CD4-positive, alpha-beta memory T cell (primary cell): ENCODE measurements at regions not wholly inside any gene's neighbourhood (a gene's known extent, or its start where the extent isn't known, plus 50 kb on each side); places are given as distances from the start of the nearest gene placed in this dataset.

Experiments used
- CTCF ChIA-PET: fragments of 350-600 bp; sonication (Branson Sonifier 250); formaldehyde crosslinking; loops from one replicate; lab custom pipeline; 2021; ENCODE audit warnings: inconsistent platforms; ENCODE audit not compliant: partially characterized antibody; lab: Charles Lee
- POLR2A ChIA-PET: fragments of 350-600 bp; sonication (Branson Sonifier 250); formaldehyde crosslinking; loops from one replicate; lab custom pipeline; 2021; ENCODE audit not compliant: partially characterized antibody; lab: Charles Lee
- DNase-seq, 5 donors: peaks; one replicate each; pipeline versions ENCODE4 v3.0.0 to v3.0.0-alpha.2; 2020 to 2022; ENCODE audit warnings: mixed read lengths in 1 of 5
- H3K27ac ChIP-seq: one replicate; pipeline ENCODE4 v1.7.0; 2013; ENCODE audit warnings: low read depth, low read length
- H3K27me3 ChIP-seq: 2 replicates; pipeline ENCODE4 v1.7.0; 2013; ENCODE audit warnings: mild to moderate bottlenecking, low read length, moderate library complexity; ENCODE audit not compliant: insufficient read depth
- H3K36me3 ChIP-seq: 2 replicates; pipeline ENCODE4 v1.7.0; 2013; ENCODE audit warnings: mild to moderate bottlenecking, low read length, moderate library complexity; ENCODE audit not compliant: insufficient read depth
- H3K4me1 ChIP-seq: 2 replicates; pipeline ENCODE4 v1.7.0; 2013; ENCODE audit warnings: mild to moderate bottlenecking, low read length, moderate library complexity; ENCODE audit not compliant: insufficient read depth
- H3K4me3 ChIP-seq, 2 donors: one replicate each; pipeline ENCODE4 v1.7.0; 2013; ENCODE audit warnings: low read length in 2 of 2, mild to moderate bottlenecking in 1 of 2
- H3K9me3 ChIP-seq, 2 donors: one replicate each; pipeline ENCODE4 v1.7.0; 2013; ENCODE audit warnings: low read length in 2 of 2, control low read depth in 1 of 2; ENCODE audit not compliant: control insufficient read depth in 1 of 2
- H3K27ac Mint-ChIP-seq, 7 donors: one replicate each; pipeline ENCODE4 v1.8.0; 2020 to 2021; ENCODE audit warnings: mixed read lengths in 7 of 7, mild to moderate bottlenecking in 6 of 7, inconsistent platforms in 3 of 7, moderate library complexity in 3 of 7
- H3K27me3 Mint-ChIP-seq, 2 donors: one replicate each; pipeline ENCODE4 v1.8.0; 2020 to 2021; ENCODE audit warnings: mixed read lengths in 2 of 2
- H3K36me3 Mint-ChIP-seq, 2 donors: one replicate each; pipeline ENCODE4 v1.8.0; 2020 to 2021; ENCODE audit warnings: mixed read lengths in 2 of 2, inconsistent platforms in 1 of 2, mild to moderate bottlenecking in 1 of 2
- H3K4me1 Mint-ChIP-seq, 4 donors: one replicate each; pipeline ENCODE4 v1.8.0; 2020 to 2021; ENCODE audit warnings: mixed read lengths in 4 of 4, mild to moderate bottlenecking in 1 of 4
- H3K4me3 Mint-ChIP-seq, 8 donors: one replicate each; pipeline ENCODE4 v1.8.0; 2020 to 2021; ENCODE audit warnings: mixed read lengths in 8 of 8, mild to moderate bottlenecking in 7 of 8, moderate library complexity in 6 of 8, inconsistent platforms in 3 of 8
- H3K9me3 Mint-ChIP-seq, 8 donors: one replicate each; pipeline ENCODE4 v1.8.0; 2020 to 2021; ENCODE audit warnings: mixed read lengths in 8 of 8, mild to moderate bottlenecking in 5 of 8, inconsistent platforms in 3 of 8, moderate library complexity in 1 of 8
- intact Hi-C: fragments of 100-400 bp; cut with micrococcal nuclease; formaldehyde crosslinking; loops from one replicate; pipeline ENCODE4 v1.15.1; 2023

DNA sequence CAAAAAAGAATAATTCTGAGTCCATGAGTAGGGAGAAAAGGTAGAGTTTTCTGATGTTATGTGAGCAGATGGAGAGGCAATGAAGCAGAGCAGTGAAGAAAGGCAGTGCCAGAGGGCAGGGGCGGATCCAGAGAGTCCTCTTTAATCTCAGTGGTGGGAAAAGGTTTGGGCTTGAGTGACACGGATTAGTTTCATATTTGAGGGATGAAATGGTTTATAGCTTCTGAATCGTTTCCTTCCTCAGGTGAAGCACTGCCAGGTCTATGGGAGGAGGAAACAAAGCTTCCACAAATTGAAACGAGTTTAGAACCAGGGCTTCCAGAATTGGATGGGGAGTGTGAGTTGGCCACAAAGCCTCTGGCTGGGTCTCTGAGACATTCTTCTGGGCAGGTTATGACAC lies 517.0 kb upstream of the PAPPA start:
- no peaks in the 10 kb centered on the region for H3K27me3 ChIP-seq
- CTCF ChIA-PET = no interaction called here
- Mint-ChIP-seq H3K36me3 (no peaks in the 10 kb centered on the region), H3K4me3 (no peak overlapping the region), H3K27me3 (peaks cover 3 to 5% of the 10 kb centered on the region in 2 donors), H3K27ac (no peak overlapping the region), H3K9me3 (peaks cover 0 to 4% (median 0%) of the 10 kb centered on the region in 8 donors), H3K4me1 (no peaks in the 10 kb centered on the region)
- intact Hi-C loops = no loop called here
- no peak overlapping the region for H3K27ac ChIP-seq
- no peaks in the 10 kb centered on the region for H3K36me3 ChIP-seq
- no peaks in the 10 kb centered on the region for H3K4me1 ChIP-seq
- POLR2A ChIA-PET = no interaction called here
- no peak overlapping the region for H3K4me3 ChIP-seq
- no peaks in the 10 kb centered on the region for H3K9me3 ChIP-seq
- no peak for DNase-seq

DNA sequence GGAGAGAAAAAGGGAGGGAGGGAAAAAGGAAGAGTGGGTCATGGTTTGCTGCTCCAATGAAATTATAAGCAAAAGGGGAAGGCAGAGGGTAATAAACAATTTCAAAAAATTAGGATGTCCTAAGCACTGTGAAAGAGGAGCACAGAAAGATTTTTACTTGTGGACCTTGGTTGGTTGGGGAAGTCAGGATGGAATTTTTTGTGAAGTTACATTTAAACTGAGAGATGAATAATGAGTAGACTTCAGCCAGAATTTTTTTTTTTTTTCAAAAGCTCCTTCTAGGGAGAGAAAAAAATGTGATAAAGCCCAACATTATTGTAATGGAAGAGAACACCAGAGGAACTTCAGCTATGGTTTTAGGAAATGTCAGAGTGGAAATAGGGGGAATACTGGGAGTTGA lies 515.9 kb upstream of the PAPPA start:
- Mint-ChIP-seq H3K9me3 (peaks cover 0 to 4% (median 0%) of the 10 kb centered on the region in 8 donors), H3K4me1 (no peaks in the 10 kb centered on the region), H3K4me3 (no peak overlapping the region), H3K27me3 (peaks cover 0 to under 1% of the 10 kb centered on the region in 2 donors), H3K36me3 (no peaks in the 10 kb centered on the region), H3K27ac (no peak overlapping the region)
- no peak overlapping the region for H3K4me3 ChIP-seq
- intact Hi-C loops = no loop called here
- H3K9me3 ChIP-seq = no peaks in the 10 kb centered on the region
- H3K27ac ChIP-seq = no peak overlapping the region
- no peaks in the 10 kb centered on the region for H3K4me1 ChIP-seq
- H3K36me3 ChIP-seq = no peaks in the 10 kb centered on the region
- ChIA-PET CTCF (no interaction called here), POLR2A (no interaction called here)
- no peak for DNase-seq
- H3K27me3 ChIP-seq = no peaks in the 10 kb centered on the region

DNA sequence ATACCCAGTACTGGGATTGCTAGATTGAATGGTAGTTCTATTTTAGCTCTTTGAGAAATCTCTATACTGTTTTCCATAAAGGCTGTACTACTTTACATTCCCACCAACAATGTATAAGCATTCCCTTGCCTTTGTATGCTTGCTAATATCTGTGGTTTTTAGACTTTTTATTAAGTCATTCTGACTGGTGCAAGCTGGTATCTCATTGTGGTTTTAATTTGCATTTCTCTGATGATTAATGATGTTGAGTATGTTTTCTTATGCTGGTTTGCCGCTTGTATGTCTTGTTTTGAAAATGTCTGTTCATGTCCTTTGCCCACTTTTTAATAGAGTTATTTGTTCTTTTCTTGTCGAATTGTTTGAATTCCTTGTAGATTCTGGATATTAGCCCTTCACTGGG lies 512.7 kb upstream of the PAPPA start:
- Mint-ChIP-seq H3K4me3 (no peak overlapping the region), H3K27ac (no peak overlapping the region), H3K36me3 (no peaks in the 10 kb centered on the region), H3K4me1 (no peaks in the 10 kb centered on the region), H3K27me3 (no peaks in the 10 kb centered on the region), H3K9me3 (peaks cover 0 to 4% (median 0%) of the 10 kb centered on the region in 8 donors)
- intact Hi-C loops = no loop called here
- CTCF ChIA-PET = no interaction called here
- no peak for DNase-seq
- POLR2A ChIA-PET = no interaction called here
- no peaks in the 10 kb centered on the region for H3K36me3 ChIP-seq
- no peak overlapping the region for H3K27ac ChIP-seq
- no peaks in the 10 kb centered on the region for H3K9me3 ChIP-seq
- H3K4me3 ChIP-seq = no peak overlapping the region
- H3K4me1 ChIP-seq = no peaks in the 10 kb centered on the region
- no peaks in the 10 kb centered on the region for H3K27me3 ChIP-seq

DNA sequence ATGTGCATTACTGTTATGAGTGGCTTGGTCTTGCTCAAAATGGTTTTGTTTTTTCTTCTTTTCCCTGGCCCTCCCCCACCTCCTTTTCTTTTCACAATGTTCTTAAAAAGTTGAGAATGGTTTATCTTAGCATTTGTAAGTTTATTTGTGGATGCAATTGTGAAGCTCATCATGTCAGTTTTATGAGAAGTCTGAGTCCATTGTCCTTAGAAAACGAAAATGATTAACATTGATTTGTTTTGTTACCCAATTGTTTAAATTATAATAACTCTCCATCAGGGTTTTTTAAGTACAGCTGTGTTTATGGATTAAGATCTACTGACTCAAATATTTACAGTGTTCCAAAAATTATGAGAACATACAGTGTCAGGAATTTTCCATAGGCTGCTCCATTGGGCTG lies 511.3 kb upstream of the PAPPA start:
- intact Hi-C loops = no loop called here
- Histone ChIP-seq H3K4me3 (no peak overlapping the region), H3K27me3 (no peaks in the 10 kb centered on the region), H3K9me3 (no peaks in the 10 kb centered on the region), H3K27ac (no peak overlapping the region), H3K4me1 (no peaks in the 10 kb centered on the region), H3K36me3 (no peaks in the 10 kb centered on the region)
- H3K36me3 Mint-ChIP-seq = no peaks in the 10 kb centered on the region
- H3K4me1 Mint-ChIP-seq = no peaks in the 10 kb centered on the region
- H3K4me3 Mint-ChIP-seq = no peak overlapping the region
- CTCF ChIA-PET = no interaction called here
- H3K27me3 Mint-ChIP-seq = peaks cover 0 to 1% of the 10 kb centered on the region in 2 donors
- peaks cover 0 to 3% (median 0%) of the 10 kb centered on the region in 8 donors for H3K9me3 Mint-ChIP-seq
- DNase-seq = no peak
- no peak overlapping the region for H3K27ac Mint-ChIP-seq
- POLR2A ChIA-PET = no interaction called here

DNA sequence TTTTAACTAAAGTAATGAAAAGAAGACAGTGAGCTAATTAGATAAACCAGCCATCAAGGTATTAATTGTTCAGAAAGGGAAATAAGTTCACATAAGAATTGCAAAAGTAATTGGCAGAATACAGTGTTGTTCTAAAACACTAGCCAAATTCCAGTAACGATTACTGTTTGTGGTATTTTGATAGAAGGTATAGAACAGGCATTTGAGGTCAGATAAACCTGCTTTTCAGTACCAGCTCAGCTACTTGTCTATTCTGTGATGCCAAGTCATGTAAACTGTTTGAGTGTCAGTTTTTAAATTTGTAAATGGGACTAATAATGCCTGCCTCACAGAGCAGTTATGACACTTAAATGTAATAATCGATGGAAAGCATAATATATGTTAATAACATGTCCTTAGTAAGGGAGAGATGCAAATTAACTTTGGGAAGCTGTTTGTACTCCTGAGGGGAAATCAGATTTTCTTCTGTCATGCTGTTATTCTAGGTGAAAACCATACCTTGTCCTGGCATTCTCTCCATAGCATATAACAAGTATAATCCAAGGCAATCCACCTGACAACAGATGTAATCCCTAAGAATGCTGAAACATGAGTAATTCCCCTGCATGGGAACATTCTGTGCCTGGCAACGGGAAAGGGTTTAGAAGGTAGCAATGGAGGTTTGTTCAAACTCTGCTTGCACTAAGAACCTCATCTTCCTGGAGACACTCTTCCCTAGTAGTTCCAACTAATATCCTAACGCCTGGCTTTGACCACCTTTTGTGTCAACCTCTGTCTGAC lies 509.5 kb upstream of the PAPPA start:
- Mint-ChIP-seq H3K4me1 (no peaks in the 10 kb centered on the region), H3K9me3 (no peaks in the 10 kb centered on the region), H3K27ac (no peak overlapping the region), H3K4me3 (no peak overlapping the region), H3K36me3 (no peaks in the 10 kb centered on the region), H3K27me3 (peaks cover 2% of the 10 kb centered on the region in 2 donors)
- DNase-seq = no peak
- CTCF ChIA-PET = no interaction called here
- Histone ChIP-seq H3K36me3 (no peaks in the 10 kb centered on the region), H3K4me1 (no peaks in the 10 kb centered on the region), H3K27me3 (no peaks in the 10 kb centered on the region), H3K27ac (no peak overlapping the region), H3K9me3 (no peaks in the 10 kb centered on the region), H3K4me3 (no peak overlapping the region)
- intact Hi-C loops = no loop called here
- POLR2A ChIA-PET = no interaction called here

DNA sequence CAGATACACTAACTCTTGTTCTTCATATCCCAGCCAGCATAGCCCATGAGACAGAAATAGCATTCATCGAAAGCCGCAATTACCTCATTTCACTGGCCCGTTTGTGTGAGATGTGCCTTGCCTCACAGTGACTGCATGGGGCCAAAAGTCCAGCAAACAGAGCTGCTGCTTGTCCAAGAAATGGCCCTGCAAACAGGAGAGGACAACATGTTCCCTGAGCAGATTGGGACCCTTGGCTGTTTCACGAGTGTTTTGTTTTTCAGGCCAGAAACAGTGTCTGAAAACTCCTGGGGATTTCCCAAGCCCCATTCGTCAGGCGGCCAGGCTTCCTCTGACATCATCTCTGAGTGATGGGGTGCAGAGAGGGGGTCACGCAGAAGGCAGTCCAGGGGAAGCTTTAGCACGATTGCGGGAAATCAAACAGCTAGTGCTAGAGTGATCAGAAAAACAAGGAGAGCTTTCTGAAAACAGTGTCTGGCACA lies 503.6 kb upstream of the PAPPA start:
- ChIA-PET POLR2A (no interaction called here), CTCF (no interaction called here)
- H3K9me3 ChIP-seq = no peaks in the 10 kb centered on the region
- no peak overlapping the region for H3K27ac ChIP-seq
- no peaks in the 10 kb centered on the region for H3K36me3 ChIP-seq
- Mint-ChIP-seq H3K4me3 (no peak overlapping the region), H3K9me3 (no peaks in the 10 kb centered on the region), H3K27me3 (peaks cover 2 to 4% of the 10 kb centered on the region in 2 donors), H3K27ac (no peak overlapping the region), H3K4me1 (no peaks in the 10 kb centered on the region), H3K36me3 (no peaks in the 10 kb centered on the region)
- H3K4me3 ChIP-seq = no peak overlapping the region
- no peak for DNase-seq
- H3K4me1 ChIP-seq = no peaks in the 10 kb centered on the region
- H3K27me3 ChIP-seq = no peaks in the 10 kb centered on the region
- intact Hi-C loops = no loop called here

DNA sequence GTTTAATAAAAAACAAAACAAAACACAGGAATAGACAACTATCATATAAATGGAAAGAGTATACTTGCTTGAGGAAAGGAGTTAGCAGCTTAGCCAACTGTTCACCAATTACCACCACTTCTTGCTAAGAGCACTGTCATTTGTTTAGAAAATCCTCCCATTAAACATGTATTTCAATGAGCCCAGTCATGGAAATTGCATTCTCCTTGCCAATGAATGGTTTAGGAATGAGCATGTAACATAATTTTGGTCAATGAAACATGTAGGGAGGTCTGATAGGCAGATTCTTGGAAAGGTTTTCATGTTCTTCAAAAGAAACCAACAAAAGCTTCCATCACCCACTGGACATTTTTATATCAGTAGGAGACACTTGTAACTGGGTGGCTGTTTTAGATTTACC lies 502.8 kb upstream of the PAPPA start:
- intact Hi-C loops = no loop called here
- no peaks in the 10 kb centered on the region for H3K4me1 ChIP-seq
- Mint-ChIP-seq H3K27me3 (peaks cover 2 to 4% of the 10 kb centered on the region in 2 donors), H3K9me3 (no peaks in the 10 kb centered on the region), H3K4me1 (no peaks in the 10 kb centered on the region), H3K27ac (no peak overlapping the region), H3K4me3 (no peak overlapping the region), H3K36me3 (no peaks in the 10 kb centered on the region)
- CTCF ChIA-PET = no interaction called here
- no peaks in the 10 kb centered on the region for H3K27me3 ChIP-seq
- no peaks in the 10 kb centered on the region for H3K9me3 ChIP-seq
- no peaks in the 10 kb centered on the region for H3K36me3 ChIP-seq
- no peak overlapping the region for H3K27ac ChIP-seq
- POLR2A ChIA-PET = no interaction called here
- no peak overlapping the region for H3K4me3 ChIP-seq
- DNase-seq = no peak
